GM12878 (cell line): ENCODE measurements at regions not wholly inside any gene's neighbourhood (a gene's known extent, or its start where the extent isn't known, plus 50 kb on each side); places are given as distances from the start of the nearest gene placed in this dataset.

Source experiments
- ATF3 ChIP-seq: IDR thresholded peaks from 2 replicates; pipeline ENCODE4 v1.6.1; 2011; ENCODE audit warnings: low read depth, mild to moderate bottlenecking, low read length, moderate library complexity, borderline replicate concordance; ENCODE audit errors: extremely low read depth
- CTCF ChIP-seq, 3 experiments: IDR thresholded peaks in 2 of 3; conservative IDR thresholded peaks in 1 of 3; 2 replicates each; pipeline ENCODE4 v1.5.1; 2011; ENCODE audit warnings: low read depth in 3 of 3, low read length in 3 of 3, mild to moderate bottlenecking in 3 of 3, control low read depth in 2 of 3, moderate library complexity in 2 of 3, inconsistent platforms in 1 of 3, mixed read lengths in 1 of 3; ENCODE audit not compliant: control insufficient read depth in 2 of 3, insufficient read depth in 1 of 3; ENCODE audit errors: extremely low read depth in 1 of 3
- EP300 ChIP-seq, 2 experiments: fragments of 150-350 bp in 1 of 2; IDR thresholded peaks; 2 replicates each; pipeline ENCODE4 v1.6.1; 2011 to 2012; ENCODE audit warnings: low read depth in 2 of 2, low read length in 2 of 2, borderline replicate concordance in 1 of 2, improper control_type of control experiment in 1 of 2, inconsistent platforms in 1 of 2; ENCODE audit not compliant: control insufficient read depth in 1 of 2
- EZH2 ChIP-seq: IDR thresholded peaks from 2 replicates; pipeline ENCODE4 v1.6.1; 2012; ENCODE audit warnings: low read depth, mild to moderate bottlenecking, control low read depth, inconsistent platforms, low read length, borderline replicate concordance; ENCODE audit not compliant: control insufficient read depth
- JUND ChIP-seq: IDR thresholded peaks from 2 replicates; pipeline ENCODE4 v1.6.1; 2012; ENCODE audit warnings: low read depth, mild to moderate bottlenecking, low read length, improper control_type of control experiment, moderate library complexity
- MAX ChIP-seq: IDR thresholded peaks from 2 replicates; pipeline ENCODE4 v1.6.1; 2012; ENCODE audit warnings: low read depth, low read length, improper control_type of control experiment
- RCOR1 ChIP-seq: conservative IDR thresholded peaks from 2 replicates; pipeline ENCODE4 v1.6.1; 2012; ENCODE audit warnings: low read depth, low read length, improper control_type of control experiment
- REST ChIP-seq: IDR thresholded peaks from 2 replicates; pipeline ENCODE4 v1.6.1; 2012; ENCODE audit warnings: mild to moderate bottlenecking, low read depth, low read length
- SMC3 ChIP-seq: IDR thresholded peaks from 2 replicates; pipeline ENCODE4 v1.6.1; 2011; ENCODE audit warnings: low read length, improper control_type of control experiment, borderline replicate concordance
- SP1 ChIP-seq: IDR thresholded peaks from one replicate; pipeline ENCODE4 v1.6.1; 2011; ENCODE audit warnings: low read depth, low read length
- SRF ChIP-seq, 2 experiments: IDR thresholded peaks; 2 replicates each; pipeline ENCODE4 v1.6.1; 2011; ENCODE audit warnings: low read depth in 2 of 2, low read length in 2 of 2, mild to moderate bottlenecking in 1 of 2, moderate library complexity in 1 of 2
- TCF12 ChIP-seq: IDR thresholded peaks from 2 replicates; pipeline ENCODE4 v1.6.1; 2011; ENCODE audit warnings: low read depth, mild to moderate bottlenecking, low read length
- ZNF384 ChIP-seq: IDR thresholded peaks from 2 replicates; pipeline ENCODE4 v1.6.1; 2012; ENCODE audit warnings: low read depth, mild to moderate bottlenecking, low read length, improper control_type of control experiment, borderline replicate concordance
- ZZZ3 ChIP-seq: IDR thresholded peaks from 2 replicates; pipeline ENCODE4 v1.6.1; 2011; ENCODE audit warnings: low read depth; ENCODE audit not compliant: control insufficient read depth, insufficient read length

GRCh38 chr6:137970368-137970767, 103.3 kb downstream of the TNFAIP3 start:
- TF ChIP-seq ATF3, result no peak
- no peak for TF ChIP-seq MAX
- TF ChIP-seq SRF (IDR thresholded peaks at IDR 0.05; ENCODE audit: low read depth in 2 of 2, low read length in 2 of 2), result no peak
- no peak for TF ChIP-seq SMC3
- no peak for TF ChIP-seq EP300 (IDR thresholded peaks at IDR 0.05; ENCODE audit: borderline replicate concordance in 1 of 2, control insufficient read depth in 1 of 2, low read depth in 2 of 2, low read length in 2 of 2)
- TF ChIP-seq JUND, result no peak
- TF ChIP-seq SP1, result no peak
- no peak for TF ChIP-seq EZH2
- TF ChIP-seq CTCF (IDR thresholded peaks at IDR 0.05 in 2 of 3, conservative IDR thresholded peaks at IDR 0.05 in 1 of 3; ENCODE audit: control insufficient read depth in 2 of 3, extremely low read depth in 1 of 3, insufficient read depth in 1 of 3, low read depth in 3 of 3, low read length in 3 of 3), result no peak
- TF ChIP-seq ZZZ3, result no peak
- TF ChIP-seq RCOR1, result no peak
- no peak for TF ChIP-seq TCF12
- no peak for TF ChIP-seq REST
- TF ChIP-seq ZNF384, result no peak
